CD4-positive, alpha-beta T cell (primary cell): ENCODE measurements at regions not wholly inside any gene's neighbourhood (a gene's known extent, or its start where the extent isn't known, plus 50 kb on each side); places are given as distances from the start of the nearest gene placed in this dataset.

Experiments
- ATAC-seq: fragments of 200-7000 bp; cut with Tn5 transposase; one replicate; pipeline ENCODE4 v1.10.0; 2022; ENCODE audit warnings: mild to moderate bottlenecking; ENCODE audit not compliant: poor library complexity
- CTCF ChIA-PET: fragments of 350-600 bp; sonication (Branson Sonifier 250); formaldehyde crosslinking; loops from one replicate; lab custom pipeline; 2021; ENCODE audit warnings: antibody characterized with exemption, inconsistent platforms; lab: Charles Lee
- POLR2A ChIA-PET: fragments of 350-600 bp; sonication (Branson Sonifier 250); formaldehyde crosslinking; loops from one replicate; lab custom pipeline; 2021; ENCODE audit warnings: antibody characterized with exemption, inconsistent platforms; lab: Charles Lee
- DNase-seq, 14 experiments: peaks; one replicate each; pipeline ENCODE4 v3.0.0-alpha.2; 2013 to 2020; ENCODE audit warnings: mixed read lengths in 2 of 14
- H3K27ac ChIP-seq, 2 donors: one replicate each; pipeline versions ENCODE4 v1.5.1 to v1.7.0; 2013; ENCODE audit warnings: low read length in 2 of 2, low read depth in 1 of 2, mild to moderate bottlenecking in 1 of 2
- H3K27me3 ChIP-seq, 2 experiments: 1 replicate in 1 of 2; 2 replicates in 1 of 2; pipeline versions ENCODE4 v1.6.1 to v1.7.0; 2013; ENCODE audit warnings: low read length in 2 of 2, control low read depth in 1 of 2, mild to moderate bottlenecking in 1 of 2, moderate library complexity in 1 of 2; ENCODE audit not compliant: insufficient read depth in 2 of 2, control insufficient read depth in 1 of 2
- H3K36me3 ChIP-seq: one replicate; pipeline ENCODE4 v1.6.1; 2013; ENCODE audit warnings: low read length, control low read depth; ENCODE audit not compliant: insufficient read depth
- H3K4me1 ChIP-seq: one replicate; pipeline ENCODE4 v1.6.1; 2013; ENCODE audit warnings: low read length, control low read depth; ENCODE audit not compliant: insufficient read depth
- H3K4me3 ChIP-seq: one replicate; pipeline ENCODE4 v1.5.1; 2013; ENCODE audit warnings: mild to moderate bottlenecking, low read length, moderate library complexity
- H3K9me3 ChIP-seq, 2 experiments: 1 replicate in 1 of 2; 2 replicates in 1 of 2; pipeline versions ENCODE4 v1.6.1 to v1.7.0; 2013; ENCODE audit warnings: low read length in 2 of 2, mild to moderate bottlenecking in 2 of 2, control low read depth in 1 of 2, moderate library complexity in 1 of 2; ENCODE audit not compliant: control insufficient read depth in 1 of 2, insufficient read depth in 1 of 2
- H3K27ac Mint-ChIP-seq: one replicate; pipeline ENCODE4 v1.8.0; 2020; ENCODE audit warnings: mixed read lengths
- H3K27me3 Mint-ChIP-seq: one replicate; pipeline ENCODE4 v1.8.0; 2021; ENCODE audit warnings: mixed read lengths
- H3K36me3 Mint-ChIP-seq: one replicate; pipeline ENCODE4 v1.8.0; 2021; ENCODE audit warnings: low read depth, mixed read lengths
- H3K4me1 Mint-ChIP-seq: one replicate; pipeline ENCODE4 v1.8.0; 2021; ENCODE audit warnings: low read depth, mixed read lengths
- H3K4me3 Mint-ChIP-seq: one replicate; pipeline ENCODE4 v1.8.0; 2020; ENCODE audit warnings: mild to moderate bottlenecking, mixed read lengths
- H3K9me3 Mint-ChIP-seq: one replicate; pipeline ENCODE4 v1.8.0; 2020; ENCODE audit warnings: mixed read lengths
- CTCF ChIP-seq: fragments of 200-600 bp; IDR thresholded peaks from one replicate; pipeline ENCODE4 v1.8.0; 2022; ENCODE audit warnings: antibody characterized with exemption, mild to moderate bottlenecking
- intact Hi-C, 2 experiments: fragments of 100-400 bp; cut with DNase I in 1 of 2; cut with micrococcal nuclease in 1 of 2; formaldehyde crosslinking; loops; one replicate each; pipeline versions ENCODE4 v1.15.1 to v1.9.0; 2023 to 2025; cut with DNase I, micrococcal nuclease

- H3K4me3 Mint-ChIP-seq: no peak overlapping the region
- Histone ChIP-seq H3K27ac (no peak overlapping the region), H3K4me3 (no peak overlapping the region), H3K4me1 (no peaks in the 10 kb centered on the region), H3K27me3 (no peaks in the 10 kb centered on the region), H3K36me3 (no peaks in the 10 kb centered on the region), H3K9me3 (no peaks in the 10 kb centered on the region)
- no peak for TF ChIP-seq CTCF
- H3K27ac Mint-ChIP-seq: no peak overlapping the region
- no peaks in the 10 kb centered on the region for H3K4me1 Mint-ChIP-seq
- DNase-seq: no peak
- H3K9me3 Mint-ChIP-seq: no peaks in the 10 kb centered on the region
- intact Hi-C loops: no loop called here
- ChIA-PET CTCF (no interaction called here), POLR2A (no interaction called here)
- no peak for ATAC-seq
- no peaks in the 10 kb centered on the region for H3K27me3 Mint-ChIP-seq
- no peaks in the 10 kb centered on the region for H3K36me3 Mint-ChIP-seq
Measured at GRCh38 chr2:222769446-222769845, 91.4 kb upstream of the ACSL3 start.

- intact Hi-C loops: no loop called here
- CTCF ChIA-PET: no interaction called here
- Mint-ChIP-seq H3K36me3 (no peaks in the 10 kb centered on the region), H3K27me3 (no peaks in the 10 kb centered on the region), H3K27ac (no peak overlapping the region), H3K9me3 (no peaks in the 10 kb centered on the region), H3K4me3 (no peak overlapping the region), H3K4me1 (no peaks in the 10 kb centered on the region)
- POLR2A ChIA-PET: no interaction called here
- Histone ChIP-seq H3K4me3 (no peak overlapping the region), H3K4me1 (no peaks in the 10 kb centered on the region), H3K36me3 (no peaks in the 10 kb centered on the region), H3K27me3 (no peaks in the 10 kb centered on the region), H3K9me3 (no peaks in the 10 kb centered on the region), H3K27ac (no peak overlapping the region)
- no peak for DNase-seq
- TF ChIP-seq CTCF: no peak
- no peak for ATAC-seq
Measured at GRCh38 chr2:222769941-222770340, 90.9 kb upstream of the ACSL3 start.

GRCh38 chr2:222771832-222772231, 89.0 kb upstream of the ACSL3 start:
- no peaks in the 10 kb centered on the region for H3K4me1 Mint-ChIP-seq
- DNase-seq (no peak), ATAC-seq (no peak)
- H3K36me3 Mint-ChIP-seq: no peaks in the 10 kb centered on the region
- H3K4me3 Mint-ChIP-seq: no peak overlapping the region
- no peaks in the 10 kb centered on the region for H3K9me3 ChIP-seq
- H3K4me3 ChIP-seq: no peak overlapping the region
- no peak for TF ChIP-seq CTCF
- H3K27me3 ChIP-seq: no peaks in the 10 kb centered on the region
- H3K36me3 ChIP-seq: no peaks in the 10 kb centered on the region
- ChIA-PET CTCF (no interaction called here), POLR2A (no interaction called here)
- H3K27ac ChIP-seq: no peak overlapping the region
- peaks cover 6% of the 10 kb centered on the region for H3K27me3 Mint-ChIP-seq
- no peaks in the 10 kb centered on the region for H3K4me1 ChIP-seq
- intact Hi-C loops: no loop called here
- no peaks in the 10 kb centered on the region for H3K9me3 Mint-ChIP-seq
- H3K27ac Mint-ChIP-seq: no peak overlapping the region
